ENCODE measurements at regions not wholly inside any gene's neighbourhood (a gene's known extent, or its start where the extent isn't known, plus 50 kb on each side); places are given as distances from the start of the nearest gene placed in this dataset.
"Not testable (repeated sequence)": the region's sequence is repeated elsewhere in the genome, so short reads cannot be mapped to it uniquely, and the experiment has no call there.

- TF ChIP-seq CTCF, POLR2A (IDR thresholded peaks at IDR 0.05): not testable (repeated sequence)
Measured at GRCh38 chr11:92465410-92465809, 240.8 kb downstream of the FAT3 start.
